HG02642 (cell line): ENCODE measurements at regions not wholly inside any gene's neighbourhood (a gene's known extent, or its start where the extent isn't known, plus 50 kb on each side); places are given as distances from the start of the nearest gene placed in this dataset.
"Not testable (repeated sequence)": the region's sequence is repeated elsewhere in the genome, so short reads cannot be mapped to it uniquely, and the experiment has no call there.

ENCODE experiments used
- ATAC-seq: cut with Tn5 transposase; IDR thresholded peaks from one replicate; pipeline ENCODE4 v1.9.1; 2021; ENCODE audit warnings: mild to moderate bottlenecking; ENCODE audit not compliant: unreplicated experiment, poor library complexity

- ATAC-seq, result no peak
Measured at GRCh38 chr7:79965946-79966345, 168.7 kb upstream of the GNAI1 start.

- ATAC-seq, result no peak
Measured at GRCh38 chr7:79964463-79964862, 170.2 kb upstream of the GNAI1 start.

GRCh38 chr7:79953130-79953529 lies 181.5 kb upstream of the GNAI1 start:
- ATAC-seq, result no peak

- no peak for ATAC-seq
Measured at GRCh38 chr7:79952399-79952798, 182.2 kb upstream of the GNAI1 start.

GRCh38 chr7:79951415-79951814 lies 183.2 kb upstream of the GNAI1 start:
- ATAC-seq, result no peak

- ATAC-seq, result no peak
Measured at GRCh38 chr7:79949778-79950177, 184.9 kb upstream of the GNAI1 start.

GRCh38 chr7:79936281-79936983 lies 198.2 kb upstream of the GNAI1 start:
- no peak for ATAC-seq

GRCh38 chr7:79934727-79935126 lies 199.9 kb upstream of the GNAI1 start:
- ATAC-seq, result no peak

- ATAC-seq, result no peak
Measured at GRCh38 chr7:79933144-79933543, 201.5 kb upstream of the GNAI1 start.

- no peak for ATAC-seq
Measured at GRCh38 chr7:79930604-79931003, 204.0 kb upstream of the GNAI1 start.

GRCh38 chr7:79927116-79927515 lies 207.5 kb upstream of the GNAI1 start:
- no peak for ATAC-seq

GRCh38 chr7:79923953-79924352 lies 210.7 kb upstream of the GNAI1 start:
- no peak for ATAC-seq

GRCh38 chr7:79922894-79923293 lies 211.7 kb upstream of the GNAI1 start:
- ATAC-seq, result no peak

- no peak for ATAC-seq
Measured at GRCh38 chr7:79921976-79922375, 212.7 kb upstream of the GNAI1 start.

GRCh38 chr7:79918632-79919031 lies 216.0 kb upstream of the GNAI1 start:
- not testable (repeated sequence) for ATAC-seq

- not testable (repeated sequence) for ATAC-seq
Measured at GRCh38 chr7:79915346-79915745, 219.3 kb upstream of the GNAI1 start.

GRCh38 chr7:79912213-79912633 lies 222.4 kb upstream of the GNAI1 start:
- no peak for ATAC-seq

GRCh38 chr7:79911420-79911819 lies 223.2 kb upstream of the GNAI1 start:
- ATAC-seq, result no peak

GRCh38 chr7:79909176-79909575 lies 225.5 kb upstream of the GNAI1 start:
- ATAC-seq, result no peak

GRCh38 chr7:79897166-79897565 lies 237.5 kb upstream of the GNAI1 start:
- no peak for ATAC-seq

GRCh38 chr7:79893991-79894390 lies 240.6 kb upstream of the GNAI1 start:
- no peak for ATAC-seq

- ATAC-seq, result no peak
Measured at GRCh38 chr7:79882922-79883321, 251.7 kb upstream of the GNAI1 start.

GRCh38 chr7:79880312-79880711 lies 254.3 kb upstream of the GNAI1 start:
- ATAC-seq, result no peak
